Endometrial microvascular endothelial cells (primary cell): ENCODE measurements at regions not wholly inside any gene's neighbourhood (a gene's known extent, or its start where the extent isn't known, plus 50 kb on each side); places are given as distances from the start of the nearest gene placed in this dataset.
"Not testable (repeated sequence)": the region's sequence is repeated elsewhere in the genome, so short reads cannot be mapped to it uniquely, and the experiment has no call there.

Experiments
- in situ Hi-C: cut with HindIII; loops from 2 replicates; pipeline ENCODE4 v1.10.0; 2017; ENCODE audit warnings: low sequenced_read_pairs, low pct_unique_long_range_greater_than_20kb; ENCODE audit errors: inconsistent ontology term

DNA sequence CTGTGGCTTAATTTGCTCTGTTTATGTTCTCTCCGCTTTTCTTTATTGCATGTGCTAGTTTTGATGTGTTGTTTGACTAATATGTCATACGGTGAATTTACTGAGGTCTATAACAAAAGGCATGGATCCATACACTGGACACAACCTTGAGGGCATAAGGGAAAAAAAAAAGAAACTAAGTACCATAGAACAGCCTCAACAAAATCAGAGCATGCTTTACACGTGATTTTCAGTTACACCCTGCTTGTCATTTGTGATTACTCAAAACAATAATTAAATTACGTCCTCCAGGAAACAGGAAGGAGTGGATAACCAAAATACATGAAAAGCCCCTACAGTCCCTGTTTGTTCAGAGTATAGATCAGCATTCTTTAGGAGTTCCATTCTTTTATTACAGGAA is 150.5 kb downstream of the CRPPA start:
- in situ Hi-C loops, result no loop called here

DNA sequence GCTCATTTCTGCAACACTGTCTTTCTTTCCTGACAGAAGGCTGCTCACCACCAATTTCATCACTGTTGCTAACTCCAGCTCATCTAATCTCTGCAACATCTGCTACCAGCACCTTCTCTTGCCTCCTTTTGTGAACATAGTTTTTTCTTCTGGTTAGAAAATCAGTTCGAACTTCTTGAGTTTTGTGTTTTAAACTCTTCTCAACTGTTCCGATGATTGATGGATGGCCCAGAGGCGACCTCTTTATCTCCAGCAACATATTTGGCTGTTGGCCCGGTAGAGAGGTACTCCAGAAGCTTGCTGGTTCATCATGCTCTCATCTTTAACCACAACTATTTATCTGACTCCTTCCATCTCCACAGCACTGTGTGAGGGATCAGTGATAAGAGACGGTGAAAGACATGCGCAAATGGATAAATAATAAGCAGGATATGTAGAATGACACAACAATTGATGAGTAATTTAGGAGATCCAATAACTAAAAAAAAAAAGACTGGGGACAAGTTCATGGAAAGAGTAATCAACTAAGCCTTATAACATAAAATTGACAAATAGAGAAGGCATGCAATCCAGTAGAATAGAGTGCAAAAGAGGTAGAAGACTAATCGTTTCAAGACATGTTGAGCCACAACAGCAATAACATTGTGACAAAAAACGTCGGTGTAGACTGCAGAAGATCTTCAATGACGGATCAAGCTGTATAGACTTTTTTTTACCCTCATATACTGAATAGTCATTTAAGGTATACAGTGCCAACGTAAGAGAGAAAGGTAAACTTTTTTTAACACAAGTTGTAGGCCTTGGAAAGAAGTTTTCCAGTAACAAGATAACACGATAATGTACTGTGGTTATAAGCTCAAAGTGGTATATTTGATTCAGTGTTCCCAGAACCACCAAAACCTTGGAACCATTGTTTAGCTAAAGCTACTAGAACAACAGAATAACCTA is 152.2 kb downstream of the CRPPA start:
- in situ Hi-C loops, result no loop called here

DNA sequence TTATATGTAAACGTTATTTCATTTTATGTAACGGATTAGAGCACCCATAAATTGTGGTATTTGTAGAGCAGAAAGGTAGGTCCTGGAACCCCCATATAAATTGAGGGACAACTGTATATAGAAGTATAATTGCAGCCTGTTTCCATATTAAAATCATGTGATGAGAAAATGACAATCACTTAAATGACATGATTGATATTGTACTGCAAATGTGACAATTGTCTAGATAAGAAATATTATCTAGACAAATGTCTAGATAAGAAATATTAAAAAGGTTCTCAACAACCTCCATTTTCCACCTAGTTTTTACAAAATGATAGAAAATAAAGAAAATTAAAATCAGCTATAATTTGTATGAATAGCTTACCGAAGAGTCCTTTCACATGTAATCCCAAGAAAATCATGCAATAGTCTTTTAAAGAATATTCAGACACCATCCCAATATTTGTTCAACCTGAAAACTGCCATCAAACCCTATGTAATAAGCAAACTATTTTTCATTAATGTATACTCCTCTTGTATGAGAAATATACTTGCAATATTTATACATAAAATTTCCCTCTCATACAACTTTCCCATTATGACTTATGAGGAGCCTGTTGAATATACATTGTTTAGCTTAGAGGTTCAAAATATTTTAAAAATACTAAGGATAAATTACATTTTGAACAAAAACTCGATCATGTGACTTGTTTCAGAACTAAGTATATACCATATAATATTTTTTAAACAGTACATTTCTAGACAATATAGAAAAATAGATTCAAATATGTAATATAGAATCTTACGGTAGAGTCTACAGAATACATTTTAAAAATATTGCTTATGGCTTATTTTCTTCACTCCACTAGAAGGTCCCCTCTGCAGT is 153.2 kb downstream of the CRPPA start:
- in situ Hi-C loops, result no loop called here

DNA sequence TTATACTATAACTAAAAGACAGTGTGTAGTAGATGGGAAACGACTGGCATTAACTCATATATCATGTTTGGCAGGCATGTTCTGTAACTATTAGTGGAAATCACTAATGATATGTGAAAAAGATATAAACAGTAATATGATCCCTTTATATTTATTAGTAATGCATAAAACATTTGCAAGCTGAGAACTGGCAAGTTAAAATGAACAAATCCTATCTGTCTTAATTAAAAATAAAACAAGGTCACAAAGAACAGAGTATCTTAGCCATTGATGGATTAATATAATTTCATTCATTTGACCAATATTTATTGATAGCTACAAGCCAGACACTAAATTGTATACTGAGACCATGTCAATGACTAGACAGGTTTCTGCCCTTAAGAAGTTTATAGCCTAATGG is 154.5 kb downstream of the CRPPA start:
- in situ Hi-C loops, result no loop called here

DNA sequence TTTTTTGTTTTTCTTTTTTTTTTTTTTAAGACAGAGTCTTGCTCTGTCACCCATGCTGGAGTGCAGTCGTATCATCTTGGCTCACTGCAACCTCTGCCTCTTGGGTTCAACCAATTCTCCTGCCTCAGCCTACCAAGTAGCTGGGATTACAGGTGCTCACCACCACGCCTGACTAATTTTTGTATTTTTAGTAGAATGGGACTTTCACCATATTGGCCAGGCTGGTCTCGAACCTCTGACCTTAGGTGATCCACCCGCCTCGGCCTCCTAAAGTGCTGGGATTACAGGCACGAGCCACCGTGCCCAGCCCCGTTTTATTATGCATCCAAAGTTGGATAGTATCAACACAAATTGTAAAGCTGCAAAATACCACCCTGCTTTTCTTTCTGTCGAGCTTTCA is 154.9 kb downstream of the CRPPA start:
- in situ Hi-C loops, result not testable (repeated sequence)

DNA sequence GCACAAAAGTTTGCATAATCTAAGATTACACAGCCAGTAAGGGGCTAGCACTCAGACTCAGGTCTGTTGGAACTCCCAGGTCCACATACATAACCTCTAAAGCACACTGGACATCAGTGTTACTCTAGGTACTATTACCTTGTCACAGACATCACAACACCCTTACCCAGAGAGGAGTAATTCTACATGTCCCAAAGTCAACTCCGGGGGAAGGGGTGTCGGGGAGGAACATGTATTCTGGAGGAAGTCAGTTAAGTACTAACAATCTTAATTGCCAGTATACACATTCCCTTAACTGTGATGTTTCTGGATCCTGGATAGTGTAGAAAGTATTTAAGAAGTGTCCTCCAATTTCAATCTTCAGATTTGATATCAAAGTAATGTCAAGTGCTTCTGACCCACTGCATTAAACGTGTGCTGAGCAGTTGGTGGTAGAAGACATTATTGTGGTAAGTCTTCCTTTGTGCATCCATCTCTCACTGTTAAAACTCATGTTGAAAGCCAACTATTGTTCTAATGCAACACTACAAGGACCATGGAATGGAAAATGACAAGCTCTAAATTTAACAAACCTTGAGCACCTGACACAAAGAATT is 155.4 kb downstream of the CRPPA start:
- in situ Hi-C loops, result no loop called here

DNA sequence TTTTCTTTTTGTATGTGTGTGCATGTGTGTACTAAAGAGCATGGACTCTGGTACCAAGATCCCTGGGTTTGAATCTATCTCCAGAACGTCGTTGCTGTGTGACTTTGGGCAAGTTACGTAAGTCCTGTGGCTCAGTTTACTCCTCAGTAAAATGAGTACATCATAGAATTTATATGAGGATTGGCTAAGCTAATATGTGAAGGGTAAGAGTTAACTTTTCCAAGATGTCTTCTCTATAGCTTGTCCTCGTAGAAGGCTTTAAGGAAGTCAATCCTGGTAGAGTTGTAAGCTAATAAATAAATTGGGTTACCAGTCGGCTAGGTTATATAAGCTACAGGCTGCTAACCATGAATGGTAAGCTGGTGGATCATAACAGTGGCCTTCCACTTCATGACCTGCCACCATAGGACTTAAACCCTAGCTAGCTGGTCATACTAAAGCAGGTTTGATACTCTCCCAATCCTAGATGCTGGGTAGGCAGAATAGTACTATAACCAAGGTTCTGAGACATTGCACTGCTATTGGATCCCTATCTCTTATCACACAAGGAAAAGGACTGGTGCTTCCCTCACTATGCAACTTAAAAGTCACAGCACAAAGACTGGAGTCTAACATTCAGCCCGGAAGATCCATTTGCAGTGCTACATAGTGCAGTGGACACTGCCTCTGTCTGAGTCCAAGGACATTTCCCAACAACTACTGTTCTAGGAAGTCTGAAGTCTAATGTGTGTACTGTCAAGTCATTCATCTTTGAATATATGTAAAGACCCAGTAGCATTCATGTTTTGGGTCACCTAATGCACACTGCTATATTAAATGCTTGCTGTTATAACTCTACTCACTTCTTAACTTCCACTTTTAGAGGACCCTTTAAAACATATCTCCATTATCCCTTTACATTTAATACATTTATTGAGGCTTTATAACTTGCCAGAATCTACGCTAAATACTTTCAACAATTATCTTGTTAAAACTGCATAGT is 156.2 kb downstream of the CRPPA start:
- in situ Hi-C loops, result no loop called here

DNA sequence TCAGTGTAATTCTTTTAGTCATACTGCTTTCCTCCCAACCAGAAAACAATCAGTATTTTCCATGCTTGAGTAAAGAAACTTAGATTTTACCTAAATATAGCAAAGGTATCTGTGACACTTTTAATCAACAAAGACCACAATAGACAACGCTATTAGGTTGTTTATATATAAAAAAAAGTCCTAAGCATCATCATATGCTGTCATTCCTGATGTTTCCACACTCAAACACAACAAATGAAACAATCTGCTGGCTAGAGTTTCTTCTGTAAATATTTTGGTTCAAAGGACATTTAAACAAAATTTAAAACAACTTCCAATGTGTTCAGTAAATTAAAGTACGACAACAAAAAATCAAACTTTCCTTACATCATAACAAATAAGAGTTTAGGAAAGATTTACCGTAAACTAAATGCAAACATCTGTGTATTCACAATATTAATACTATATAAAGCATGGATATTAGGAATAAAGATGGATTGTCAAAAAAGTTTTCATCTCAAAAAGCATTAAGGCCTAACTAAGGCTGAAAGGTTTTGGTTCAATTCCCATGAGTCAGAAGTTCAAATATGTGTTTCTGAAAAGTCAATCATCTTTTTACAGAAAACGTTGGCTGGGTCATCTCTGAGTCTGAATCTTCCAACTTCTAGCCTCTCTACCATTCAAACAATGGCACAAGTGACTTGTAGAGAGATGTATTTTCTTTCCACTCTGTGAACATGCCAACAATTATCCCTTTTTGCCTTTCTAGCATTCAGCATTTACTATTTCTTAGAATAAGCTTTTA is 157.1 kb downstream of the CRPPA start:
- in situ Hi-C loops, result no loop called here

DNA sequence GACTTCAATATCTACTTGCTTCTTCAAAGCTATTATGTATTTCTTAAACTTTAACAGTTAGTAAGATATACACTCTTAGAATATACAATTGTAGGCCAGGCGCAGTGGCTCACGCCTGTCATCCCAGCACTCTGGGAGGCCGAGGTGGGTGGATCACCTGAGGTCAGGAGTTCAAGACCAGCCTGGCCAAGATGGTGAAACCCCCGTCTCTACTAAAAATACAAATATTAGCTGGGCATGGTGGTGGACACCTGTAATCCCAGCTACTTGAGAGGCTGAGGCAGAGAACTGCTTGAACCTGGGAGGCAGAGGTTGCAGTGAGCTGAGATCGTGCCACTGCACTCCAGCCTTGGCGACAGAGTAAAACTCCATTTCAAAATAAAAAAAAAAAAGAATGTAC is 158.0 kb downstream of the CRPPA start:
- in situ Hi-C loops, result not testable (repeated sequence)

DNA sequence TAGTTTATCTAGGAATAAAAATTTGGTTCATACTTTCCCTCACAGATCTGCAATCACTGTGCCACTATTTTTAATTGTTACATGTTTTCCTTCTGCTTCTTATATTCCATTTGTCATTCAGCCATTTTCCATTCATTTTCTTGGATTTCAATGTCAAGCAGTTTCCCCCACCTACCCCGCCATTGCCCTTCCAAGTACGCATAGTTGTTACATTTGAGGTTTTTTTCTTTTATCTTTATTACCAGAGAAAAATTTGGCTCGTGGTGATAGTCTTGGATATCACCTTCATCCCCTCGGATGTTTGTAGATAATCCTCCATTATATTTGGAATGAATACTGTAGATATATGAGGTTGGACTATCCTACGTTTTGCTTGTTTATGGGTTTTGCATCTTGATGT is 159.7 kb downstream of the CRPPA start:
- in situ Hi-C loops, result no loop called here

DNA sequence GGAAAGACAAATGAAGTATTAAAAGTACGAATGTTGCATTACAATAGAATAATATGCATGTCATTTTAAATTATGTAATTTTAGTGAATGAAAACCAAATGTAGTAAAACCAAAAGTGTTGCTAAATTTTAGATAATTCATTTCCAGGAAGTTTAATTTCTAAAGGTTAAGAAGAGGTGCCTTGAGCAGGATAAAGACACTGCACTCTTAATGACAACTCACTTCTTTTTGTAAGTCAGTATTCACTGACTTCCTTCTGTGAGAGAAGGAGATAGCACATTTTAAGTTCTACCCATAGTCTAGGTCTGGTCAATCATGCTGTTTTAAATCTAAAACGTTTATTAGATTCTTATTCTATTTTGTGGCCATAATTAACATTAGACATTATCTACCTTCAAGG is 160.2 kb downstream of the CRPPA start:
- in situ Hi-C loops, result no loop called here

DNA sequence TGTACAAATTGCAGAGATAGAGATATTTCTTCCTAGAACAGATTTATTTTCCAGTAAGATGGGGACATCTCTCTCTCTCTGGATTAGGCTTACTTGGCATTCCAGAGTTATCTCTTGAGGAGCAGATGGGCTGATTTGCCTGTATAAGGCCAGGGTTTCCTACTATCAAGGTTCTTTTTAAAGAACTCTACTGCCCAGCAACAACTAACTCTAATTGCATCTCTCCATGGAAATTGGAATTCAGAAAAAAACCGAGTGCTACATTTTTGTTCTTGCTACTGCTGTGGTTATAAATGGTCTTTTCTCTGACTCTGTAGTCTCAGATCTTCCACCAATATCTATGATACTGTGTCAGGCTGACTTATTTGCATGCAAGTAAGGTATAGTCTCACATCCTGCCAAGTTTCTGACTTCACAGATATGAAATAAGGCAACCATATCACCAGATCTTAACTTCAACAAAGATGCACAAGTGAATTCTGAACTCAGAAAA is 161.1 kb downstream of the CRPPA start:
- in situ Hi-C loops, result no loop called here

DNA sequence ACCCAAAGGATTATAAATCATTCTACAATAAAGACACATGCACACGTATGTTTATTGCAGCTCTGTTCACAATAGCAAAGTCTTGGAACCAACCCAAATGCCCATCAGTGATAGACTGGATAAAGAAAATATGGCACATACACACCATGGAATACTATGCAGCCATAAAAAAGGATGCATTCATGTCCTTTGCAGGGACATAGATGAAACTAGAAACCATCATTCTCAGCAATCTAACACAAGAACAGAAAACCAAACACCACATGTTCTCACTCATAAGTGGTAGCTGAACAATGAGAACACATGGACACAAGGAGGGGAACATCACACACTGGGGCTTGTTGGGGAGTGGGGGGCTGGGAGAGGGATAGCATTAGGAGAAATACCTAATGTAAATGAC is 164.9 kb downstream of the CRPPA start:
- in situ Hi-C loops, result not testable (repeated sequence)

DNA sequence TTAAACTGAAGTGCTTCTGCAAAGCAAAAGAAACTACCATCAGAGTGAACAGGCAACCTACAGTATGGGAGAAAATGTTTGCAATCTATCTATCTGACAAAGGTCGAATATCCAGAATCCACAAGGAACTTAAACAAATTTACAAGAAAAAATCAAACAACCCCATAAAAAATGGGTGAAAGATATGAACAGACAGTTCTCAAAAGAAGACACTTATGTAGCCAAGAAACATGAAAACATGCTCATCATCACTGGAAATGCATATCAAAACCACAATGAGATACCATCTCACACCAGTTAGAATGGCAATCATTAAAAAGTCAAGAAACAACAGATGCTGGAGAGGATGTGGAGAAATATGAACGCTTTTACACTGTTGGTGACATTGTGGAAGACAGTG is 165.4 kb downstream of the CRPPA start:
- in situ Hi-C loops, result not testable (repeated sequence)

DNA sequence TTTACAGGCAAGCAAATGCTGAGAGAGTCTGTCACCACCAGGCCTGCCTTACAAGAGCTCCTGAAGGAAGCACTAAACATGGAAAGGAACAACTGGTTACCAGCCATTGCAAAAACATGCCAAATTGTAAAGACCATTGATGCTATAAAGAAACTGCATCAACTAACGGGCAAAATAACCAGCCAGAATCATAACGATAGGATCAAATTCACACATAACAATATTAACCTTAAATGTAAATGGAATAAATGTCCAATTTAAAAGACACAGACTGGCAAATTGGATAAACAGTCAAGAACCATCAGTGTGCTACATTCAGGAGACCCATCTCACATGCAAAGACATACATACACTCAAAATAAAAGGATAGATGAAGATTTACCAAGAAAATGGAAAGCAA is 170.7 kb downstream of the CRPPA start:
- in situ Hi-C loops, result not testable (repeated sequence)

DNA sequence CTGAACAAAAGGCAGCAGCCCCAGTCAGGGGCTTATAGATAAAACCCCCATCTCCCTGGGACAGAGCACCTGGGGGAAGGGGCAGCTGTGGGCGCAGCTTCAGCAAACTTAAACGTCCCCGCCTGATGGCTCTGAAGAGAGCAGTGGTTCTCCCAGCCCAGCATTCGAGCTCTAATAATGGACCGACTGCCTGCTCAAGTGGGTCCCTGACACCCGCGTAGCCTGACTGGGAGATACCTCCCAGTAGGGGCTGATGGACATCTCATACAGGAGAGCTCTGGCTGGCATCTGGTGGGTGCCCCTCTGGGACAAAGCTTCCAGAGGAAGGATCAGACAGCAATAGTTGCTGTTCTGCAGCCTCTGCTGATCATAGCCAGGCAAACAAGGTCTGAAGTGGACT is 172.1 kb downstream of the CRPPA start:
- in situ Hi-C loops, result not testable (repeated sequence)

DNA sequence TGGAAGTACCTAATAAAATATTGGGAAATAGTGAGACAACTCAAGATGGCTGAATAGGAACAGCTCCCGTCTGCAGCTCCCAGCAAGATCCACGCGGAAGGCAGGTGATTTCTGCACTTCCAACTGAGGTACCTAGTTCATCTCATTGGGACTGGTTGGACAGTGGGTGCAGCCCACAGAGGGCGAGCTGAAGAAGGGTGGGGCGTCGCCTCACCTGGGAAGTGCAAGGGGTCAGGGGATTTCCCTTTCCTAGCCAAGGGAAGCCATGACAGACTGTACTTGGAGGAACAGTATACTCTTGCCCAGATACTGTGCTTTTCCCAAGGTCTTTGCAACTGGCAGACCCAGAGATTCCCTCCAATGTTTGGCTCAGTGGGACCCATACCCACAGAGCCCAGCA is 172.8 kb downstream of the CRPPA start:
- in situ Hi-C loops, result not testable (repeated sequence)

DNA sequence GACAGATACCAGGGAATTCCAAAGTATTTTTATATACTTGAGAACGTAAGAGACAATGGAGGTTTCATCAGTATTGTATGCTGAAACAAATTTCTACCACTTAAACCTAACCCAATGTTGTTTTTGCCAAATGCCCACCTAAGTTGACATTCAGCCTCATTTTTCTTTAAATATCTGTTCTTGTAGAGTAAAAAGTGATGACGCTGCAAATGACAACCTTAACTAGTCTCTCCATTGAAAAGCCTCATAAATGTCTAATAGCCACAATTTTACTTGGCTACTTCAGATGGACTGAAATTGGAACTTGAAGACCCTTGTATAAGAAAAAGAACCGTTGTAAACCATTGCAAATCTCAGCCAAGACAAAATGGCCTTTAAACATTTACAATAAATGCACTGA is 176.9 kb downstream of the CRPPA start:
- in situ Hi-C loops, result no loop called here
